ENCODE measurements at regions not wholly inside any gene's neighbourhood (a gene's known extent, or its start where the extent isn't known, plus 50 kb on each side); places are given as distances from the start of the nearest gene placed in this dataset.

- TF ChIP-seq CTCF (IDR thresholded peaks at IDR 0.05; ENCODE audit: insufficient read depth, low read length) (no peak), POLR2AphosphoS5 (IDR thresholded peaks at IDR 0.05; ENCODE audit: low read depth) (no peak)
Measured at GRCh38 chr4:147430111-147430510, 50.8 kb upstream of the EDNRA start.
